ENCODE measurements at regions not wholly inside any gene's neighbourhood (a gene's known extent, or its start where the extent isn't known, plus 50 kb on each side); places are given as distances from the start of the nearest gene placed in this dataset.

GRCh38 chr21:15191342-15191741 is 126.5 kb upstream of the NRIP1 start (continued):
- no peak for TF ChIP-seq KLF17 (tag by site-specific recombination; IDR thresholded peaks at IDR 0.05)
- TF ChIP-seq GLIS2 (tag by site-specific recombination; IDR thresholded peaks at IDR 0.05), result no peak
- TF ChIP-seq, protein P1, sequence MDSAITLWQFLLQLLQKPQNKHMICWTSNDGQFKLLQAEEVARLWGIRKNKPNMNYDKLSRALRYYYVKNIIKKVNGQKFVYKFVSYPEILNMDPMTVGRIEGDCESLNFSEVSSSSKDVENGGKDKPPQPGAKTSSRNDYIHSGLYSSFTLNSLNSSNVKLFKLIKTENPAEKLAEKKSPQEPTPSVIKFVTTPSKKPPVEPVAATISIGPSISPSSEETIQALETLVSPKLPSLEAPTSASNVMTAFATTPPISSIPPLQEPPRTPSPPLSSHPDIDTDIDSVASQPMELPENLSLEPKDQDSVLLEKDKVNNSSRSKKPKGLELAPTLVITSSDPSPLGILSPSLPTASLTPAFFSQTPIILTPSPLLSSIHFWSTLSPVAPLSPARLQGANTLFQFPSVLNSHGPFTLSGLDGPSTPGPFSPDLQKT (IDR thresholded peaks at IDR 0.05; ENCODE audit: borderline replicate concordance, low read depth, low read length), result no peak
- no peak for TF ChIP-seq RBAK (tag by site-specific recombination; IDR thresholded peaks at IDR 0.05)
- TF ChIP-seq ZNF280C (tag by site-specific recombination; IDR thresholded peaks at IDR 0.05), result no peak
- TF ChIP-seq ZEB2 (tag by site-specific recombination; IDR thresholded peaks at IDR 0.05), result no peak
- TF ChIP-seq KLF9 (tag by site-specific recombination; IDR thresholded peaks at IDR 0.05; ENCODE audit: low read depth), result no peak
- no peak for TF ChIP-seq ZIC2 (tag by site-specific recombination; IDR thresholded peaks at IDR 0.05)
- no peak for TF ChIP-seq KLF7 (tag by site-specific recombination; IDR thresholded peaks at IDR 0.05; ENCODE audit: borderline replicate concordance)
- TF ChIP-seq ZNF302 (tag by site-specific recombination; IDR thresholded peaks at IDR 0.05; ENCODE audit: low read depth), result no peak
- TF ChIP-seq ZNF174 (tag by site-specific recombination; IDR thresholded peaks at IDR 0.05), result no peak

DNA sequence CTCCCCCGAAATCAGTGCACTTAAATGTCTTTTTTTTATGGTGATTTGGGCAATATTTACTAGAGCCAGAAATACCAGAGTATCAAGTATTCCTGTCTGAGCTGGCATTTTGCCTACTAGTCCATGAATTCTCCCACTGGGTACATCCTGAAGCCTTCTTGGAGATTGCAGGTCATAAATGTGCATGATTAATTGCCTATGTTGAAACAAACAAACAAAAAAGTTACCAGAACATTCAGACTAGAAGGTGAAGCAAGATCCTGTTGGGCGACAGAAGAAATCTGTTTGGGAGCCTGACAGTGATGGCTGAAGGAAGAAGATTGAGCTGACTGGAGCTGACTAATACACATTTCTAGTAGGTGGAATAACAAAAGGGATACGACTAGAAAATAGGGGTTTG is 127.4 kb upstream of the NRIP1 start:
- CTCF ChIA-PET, result interaction anchor here (0.7 to 0.8 kb wide), 2 partner anchors 13 to 400 kb away, joined by 3 to 4 read pairs; no protein-coding TSS in a partner anchor
- no peaks in the 10 kb centered on the region for H3K4me1 ChIP-seq (ENCODE audit: control insufficient read depth, insufficient read depth, low read length)
- no peaks in the 10 kb centered on the region for H3K9me3 ChIP-seq (ENCODE audit: control insufficient read depth, insufficient read depth, low read depth, low read length)
- POLR2A ChIA-PET, result no interaction called here
- no peaks in the 10 kb centered on the region for H3K36me3 ChIP-seq (ENCODE audit: control insufficient read depth in 2 of 2, insufficient read depth in 1 of 2, low read length in 2 of 2)
- H3K27ac ChIP-seq (ENCODE audit: extremely low read depth, low read depth, low read length), result no peak overlapping the region
- H3K4me3 ChIP-seq (ENCODE audit: low read depth, low read length), result no peak overlapping the region
- TF ChIP-seq ZEB2 (tag by site-specific recombination; IDR thresholded peaks at IDR 0.05) (no peak), ZNF660 (tag by site-specific recombination; IDR thresholded peaks at IDR 0.05) (no peak), BCL11B (tag by site-specific recombination; IDR thresholded peaks at IDR 0.05; ENCODE audit: low read depth) (no peak), ZBTB7A (tag by site-specific recombination; IDR thresholded peaks at IDR 0.05; ENCODE audit: low read depth) (no peak), ZNF416 (tag by site-specific recombination; IDR thresholded peaks at IDR 0.05) (no peak), ZNF202 (tag by site-specific recombination; IDR thresholded peaks at IDR 0.05; ENCODE audit: borderline replicate concordance) (no peak), ZNF521 (tag by site-specific recombination; IDR thresholded peaks at IDR 0.05) (no peak), ZNF341 (tag by site-specific recombination; IDR thresholded peaks at IDR 0.05; ENCODE audit: low read depth) (no peak), ZBTB48 (tag by site-specific recombination; IDR thresholded peaks at IDR 0.05) (no peak), ZNF623 (tag by site-specific recombination; IDR thresholded peaks at IDR 0.05) (no peak), KLF1 (tag by site-specific recombination; IDR thresholded peaks at IDR 0.05) (no peak), ATF2 (tag by site-specific recombination; IDR thresholded peaks at IDR 0.05; ENCODE audit: low read depth) (no peak), ZNF23 (tag by site-specific recombination; IDR thresholded peaks at IDR 0.05; ENCODE audit: borderline replicate concordance) (no peak), ZNF155 (tag by site-specific recombination; IDR thresholded peaks at IDR 0.05) (no peak), GLIS1 (tag by site-specific recombination; IDR thresholded peaks at IDR 0.05) (no peak), ZFHX2 (tag by site-specific recombination; conservative IDR thresholded peaks at IDR 0.05) (no peak), ZNF768 (tag by site-specific recombination; IDR thresholded peaks at IDR 0.05) (no peak)
- TF ChIP-seq, protein P2, sequence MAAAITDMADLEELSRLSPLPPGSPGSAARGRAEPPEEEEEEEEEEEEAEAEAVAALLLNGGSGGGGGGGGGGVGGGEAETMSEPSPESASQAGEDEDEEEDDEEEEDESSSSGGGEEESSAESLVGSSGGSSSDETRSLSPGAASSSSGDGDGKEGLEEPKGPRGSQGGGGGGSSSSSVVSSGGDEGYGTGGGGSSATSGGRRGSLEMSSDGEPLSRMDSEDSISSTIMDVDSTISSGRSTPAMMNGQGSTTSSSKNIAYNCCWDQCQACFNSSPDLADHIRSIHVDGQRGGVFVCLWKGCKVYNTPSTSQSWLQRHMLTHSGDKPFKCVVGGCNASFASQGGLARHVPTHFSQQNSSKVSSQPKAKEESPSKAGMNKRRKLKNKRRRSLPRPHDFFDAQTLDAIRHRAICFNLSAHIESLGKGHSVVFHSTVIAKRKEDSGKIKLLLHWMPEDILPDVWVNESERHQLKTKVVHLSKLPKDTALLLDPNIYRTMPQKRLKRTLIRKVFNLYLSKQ (tag by site-specific recombination; IDR thresholded peaks at IDR 0.05; ENCODE audit: borderline replicate concordance), result no peak
- TF ChIP-seq, protein P3, sequence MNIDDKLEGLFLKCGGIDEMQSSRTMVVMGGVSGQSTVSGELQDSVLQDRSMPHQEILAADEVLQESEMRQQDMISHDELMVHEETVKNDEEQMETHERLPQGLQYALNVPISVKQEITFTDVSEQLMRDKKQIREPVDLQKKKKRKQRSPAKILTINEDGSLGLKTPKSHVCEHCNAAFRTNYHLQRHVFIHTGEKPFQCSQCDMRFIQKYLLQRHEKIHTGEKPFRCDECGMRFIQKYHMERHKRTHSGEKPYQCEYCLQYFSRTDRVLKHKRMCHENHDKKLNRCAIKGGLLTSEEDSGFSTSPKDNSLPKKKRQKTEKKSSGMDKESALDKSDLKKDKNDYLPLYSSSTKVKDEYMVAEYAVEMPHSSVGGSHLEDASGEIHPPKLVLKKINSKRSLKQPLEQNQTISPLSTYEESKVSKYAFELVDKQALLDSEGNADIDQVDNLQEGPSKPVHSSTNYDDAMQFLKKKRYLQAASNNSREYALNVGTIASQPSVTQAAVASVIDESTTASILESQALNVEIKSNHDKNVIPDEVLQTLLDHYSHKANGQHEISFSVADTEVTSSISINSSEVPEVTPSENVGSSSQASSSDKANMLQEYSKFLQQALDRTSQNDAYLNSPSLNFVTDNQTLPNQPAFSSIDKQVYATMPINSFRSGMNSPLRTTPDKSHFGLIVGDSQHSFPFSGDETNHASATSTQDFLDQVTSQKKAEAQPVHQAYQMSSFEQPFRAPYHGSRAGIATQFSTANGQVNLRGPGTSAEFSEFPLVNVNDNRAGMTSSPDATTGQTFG (tag by site-specific recombination; IDR thresholded peaks at IDR 0.05; ENCODE audit: borderline replicate concordance), result no peak

All from HEK293 (cell line).